GM12873 (cell line): ENCODE measurements at regions not wholly inside any gene's neighbourhood (a gene's known extent, or its start where the extent isn't known, plus 50 kb on each side); places are given as distances from the start of the nearest gene placed in this dataset.

ENCODE experiments used
- CTCF ChIP-seq: IDR thresholded peaks from 2 replicates; pipeline ENCODE4 v1.5.1; 2012; ENCODE audit warnings: low read depth, mild to moderate bottlenecking, moderate library complexity, low read length, control low read depth; ENCODE audit not compliant: insufficient read depth; ENCODE audit errors: missing control alignments

- no peak for TF ChIP-seq CTCF
Observed at GRCh38 chr17:73773702-73774101, 129.5 kb upstream of the SDK2 start.

GRCh38 chr17:73774852-73775251 is 130.6 kb upstream of the SDK2 start:
- no peak for TF ChIP-seq CTCF

GRCh38 chr17:73776351-73777130 is 132.3 kb upstream of the SDK2 start:
- no peak for TF ChIP-seq CTCF

GRCh38 chr17:73777131-73777449 is 132.8 kb upstream of the SDK2 start:
- no peak for TF ChIP-seq CTCF

DNA sequence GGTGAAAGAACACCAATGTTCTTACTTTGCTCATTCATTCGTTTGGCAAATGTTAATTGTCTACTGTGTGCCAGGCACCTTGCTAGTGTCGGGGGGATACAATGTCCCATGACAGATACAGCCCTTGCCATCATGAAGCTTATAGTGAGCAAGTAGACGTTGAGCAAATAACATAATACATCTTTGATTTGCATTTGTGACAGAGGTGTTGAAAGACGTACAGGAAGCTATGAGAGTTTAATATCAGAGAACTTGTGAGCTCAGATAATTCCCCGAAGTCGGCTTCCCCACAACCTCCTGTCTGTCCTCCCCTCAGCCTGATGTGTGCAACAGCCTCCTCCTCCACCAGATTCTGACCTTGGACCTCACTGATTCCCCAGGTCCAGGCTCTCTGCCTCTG is 138.0 kb upstream of the SDK2 start:
- TF ChIP-seq CTCF: no peak

DNA sequence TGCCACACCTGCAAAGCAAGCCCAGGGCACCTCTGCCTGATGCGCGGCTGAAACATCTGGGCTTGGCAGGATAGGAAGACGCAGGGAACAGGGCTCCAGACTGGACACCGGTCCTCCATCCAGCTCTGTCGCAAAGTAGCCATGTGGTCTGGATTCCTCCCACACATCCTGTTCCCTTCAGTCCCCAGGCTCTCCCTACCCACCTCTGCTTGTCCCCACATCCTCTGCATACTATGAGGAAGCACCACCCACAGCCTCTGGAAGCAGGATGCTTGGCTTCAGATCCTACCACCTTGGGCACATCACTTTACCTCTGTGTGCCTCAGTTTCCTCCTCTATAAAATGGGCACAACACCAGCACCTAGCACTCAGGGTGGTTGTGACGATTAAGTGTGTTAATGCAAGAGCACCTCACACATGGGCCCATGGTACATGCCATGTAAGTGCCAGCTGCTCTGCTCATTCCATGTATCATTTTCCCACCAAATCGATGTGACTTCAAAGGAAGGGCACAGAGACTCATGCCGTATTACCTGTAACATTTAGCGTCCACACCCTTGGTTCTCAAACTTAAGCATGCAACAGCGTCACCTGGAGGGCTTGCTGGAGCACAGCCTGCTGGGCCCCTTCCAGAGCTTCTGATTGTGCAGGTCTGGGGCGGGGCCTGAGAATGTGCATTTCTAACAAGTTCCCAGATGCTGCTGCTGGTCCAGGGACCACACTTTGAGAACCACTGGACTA is 138.6 kb upstream of the SDK2 start:
- peak; percentile 24 for TF ChIP-seq CTCF

DNA sequence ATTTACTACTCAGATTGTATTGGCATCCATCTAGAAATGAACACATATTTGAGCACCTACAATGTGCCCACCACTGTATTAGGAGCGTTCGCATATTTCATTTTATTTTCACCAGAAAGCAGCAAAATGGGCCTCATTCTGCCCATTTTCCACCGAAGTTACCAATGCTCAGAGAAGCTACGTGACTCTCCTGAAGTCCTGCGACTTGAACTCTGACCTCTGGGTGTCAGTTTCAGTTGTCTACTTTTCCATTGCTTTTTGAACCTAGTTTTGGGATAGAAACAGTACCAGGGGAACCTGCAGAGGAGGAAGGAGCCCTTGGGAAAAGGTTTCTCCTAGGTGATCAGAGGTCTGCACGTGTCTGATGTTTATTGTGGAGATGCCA is 139.1 kb upstream of the SDK2 start:
- no peak for TF ChIP-seq CTCF
